Endothelial cell of umbilical vein (primary cell): ENCODE measurements at regions not wholly inside any gene's neighbourhood (a gene's known extent, or its start where the extent isn't known, plus 50 kb on each side); places are given as distances from the start of the nearest gene placed in this dataset.

Experiments used
- BruUV-seq: library from RNA; stranded (reverse); fragments of 400-500 nt; replicated peaks from 2 replicates; lab custom pipeline; 2021; lab: Mats Ljungman, UMichigan
- CTCF ChIA-PET: fragments of 300-600, 350-600 bp; sonication (Branson Sonifier 250); formaldehyde crosslinking; loops from one replicate; lab custom pipeline; 2021; ENCODE audit warnings: antibody characterized with exemption, inconsistent platforms; lab: Charles Lee
- POLR2A ChIA-PET: fragments of 300-600, 350-600 bp; sonication (Branson Sonifier 250); formaldehyde crosslinking; loops from one replicate; lab custom pipeline; 2021; ENCODE audit warnings: antibody characterized with exemption, inconsistent platforms; lab: Charles Lee
- DNase-seq: peaks from one replicate; pipeline ENCODE4 v3.0.0-alpha.2; 2011; ENCODE audit warnings: low read depth, low spot score
- FAIRE-seq: peaks from 2 replicates; lab custom pipeline; 2011; peaks lifted over from hg19 to GRCh38; lab: Jason Lieb, UNC
- H2AFZ ChIP-seq: 2 replicates; pipeline ENCODE4 v1.6.0; 2012; ENCODE audit warnings: low read depth, low read length, control low read depth, inconsistent platforms
- H3K27ac ChIP-seq: 2 replicates; pipeline ENCODE4 v1.5.1; 2011; ENCODE audit warnings: low read depth, mild to moderate bottlenecking, control low read depth, low read length, moderate library complexity; ENCODE audit not compliant: insufficient read depth
- H3K27me3 ChIP-seq, 2 experiments: 2 replicates each; pipeline versions ENCODE4 v1.6.0 to v1.6.1; 2011; ENCODE audit warnings: low read length in 2 of 2, mixed read lengths in 1 of 2; ENCODE audit not compliant: control insufficient read depth in 2 of 2, insufficient read depth in 2 of 2
- H3K36me3 ChIP-seq, 2 experiments: 2 replicates in 1 of 2; 3 replicates in 1 of 2; pipeline ENCODE4 v1.5.1; 2011; ENCODE audit warnings: low read length in 2 of 2, mild to moderate bottlenecking in 1 of 2, moderate library complexity in 1 of 2; ENCODE audit not compliant: control insufficient read depth in 2 of 2, insufficient read depth in 2 of 2; ENCODE audit errors: extremely low read depth in 1 of 2
- H3K4me1 ChIP-seq: 3 replicates; pipeline ENCODE4 v1.5.1; 2011; ENCODE audit warnings: mild to moderate bottlenecking, low read length; ENCODE audit not compliant: control insufficient read depth, insufficient read depth; ENCODE audit errors: extremely low read depth
- H3K4me2 ChIP-seq: 2 replicates; pipeline ENCODE4 v1.6.1; 2011; ENCODE audit warnings: low read length, control low read depth, mixed read lengths; ENCODE audit not compliant: insufficient read depth
- H3K4me3 ChIP-seq, 3 experiments: fragments of 200-600 bp in 1 of 3; sonication (generic), shearing (Covaris generic) in 1 of 3; replicated peaks in 1 of 3; 2 replicates each; pipeline ENCODE4 v1.5.1; 2011 to 2016; ENCODE audit warnings: control low read depth in 3 of 3, low read length in 3 of 3, mild to moderate bottlenecking in 2 of 3, inconsistent platforms in 1 of 3, low read depth in 1 of 3, moderate library complexity in 1 of 3; ENCODE audit not compliant: insufficient read depth in 1 of 3
- H3K79me2 ChIP-seq: 2 replicates; pipeline ENCODE4 v1.6.0; 2012; ENCODE audit warnings: low read length, inconsistent platforms; ENCODE audit not compliant: control insufficient read depth, insufficient read depth
- H3K9ac ChIP-seq: replicated peaks from 2 replicates; pipeline ENCODE3; 2011; ENCODE audit warnings: low read length, control low read depth; ENCODE audit not compliant: insufficient read depth; ENCODE audit errors: extremely low read depth
- H3K9me1 ChIP-seq: replicated peaks from 3 replicates; pipeline ENCODE4 v1.6.0; 2011; ENCODE audit warnings: mild to moderate bottlenecking, low read length; ENCODE audit not compliant: control insufficient read depth, insufficient read depth; ENCODE audit errors: extremely low read depth
- H3K9me3 ChIP-seq: replicated peaks from 2 replicates; pipeline ENCODE4 v1.5.1; 2012; ENCODE audit warnings: low read length, inconsistent platforms; ENCODE audit not compliant: control insufficient read depth, insufficient read depth
- H4K20me1 ChIP-seq: replicated peaks from 2 replicates; pipeline ENCODE3; 2011; ENCODE audit warnings: mild to moderate bottlenecking, low read length; ENCODE audit not compliant: control insufficient read depth, insufficient read depth; ENCODE audit errors: extremely low read depth
- CTCF ChIP-seq, 2 donors: IDR thresholded peaks; 1 replicate in 1 of 2; 2 replicates in 1 of 2; pipeline ENCODE4 v1.5.1; 2011; ENCODE audit warnings: low read length in 2 of 2, mild to moderate bottlenecking in 2 of 2, moderate library complexity in 2 of 2, control low read depth in 1 of 2, inconsistent platforms in 1 of 2, low read depth in 1 of 2; ENCODE audit not compliant: insufficient read depth in 1 of 2; ENCODE audit errors: extremely low read depth in 1 of 2
- EZH2 ChIP-seq: IDR thresholded peaks from 2 replicates; pipeline ENCODE4 v1.6.1; 2012; ENCODE audit warnings: borderline replicate concordance, low read depth, mild to moderate bottlenecking, moderate library complexity, low read length, inconsistent platforms; ENCODE audit not compliant: severe bottlenecking
- FOS ChIP-seq: IDR thresholded peaks from 2 replicates; pipeline ENCODE4 v1.6.1; 2011; ENCODE audit warnings: mild to moderate bottlenecking, low read length, moderate library complexity, borderline replicate concordance; ENCODE audit not compliant: insufficient read depth
- GATA2 ChIP-seq: IDR thresholded peaks from 2 replicates; pipeline ENCODE4 v1.7.0; 2011; ENCODE audit warnings: low read depth, mild to moderate bottlenecking, moderate library complexity, mixed read lengths, low read length; ENCODE audit not compliant: insufficient read length, insufficient read depth
- JUN ChIP-seq: IDR thresholded peaks from 2 replicates; pipeline ENCODE4 v1.6.1; 2011; ENCODE audit warnings: borderline replicate concordance, low read depth; ENCODE audit not compliant: insufficient read length, insufficient read depth
- MAX ChIP-seq: IDR thresholded peaks from 2 replicates; pipeline ENCODE4 v1.6.1; 2011; ENCODE audit not compliant: insufficient read depth, insufficient read length
- MYC ChIP-seq: IDR thresholded peaks from one replicate; pipeline ENCODE4 v1.6.1; 2011; ENCODE audit warnings: mild to moderate bottlenecking, low read depth, low read length
- POLR2A ChIP-seq: IDR thresholded peaks from 2 replicates; pipeline ENCODE4 v1.6.1; 2012; ENCODE audit warnings: low read depth, mild to moderate bottlenecking, control low read depth, low read length
- POLR2AphosphoS5 ChIP-seq: IDR thresholded peaks from 2 replicates; pipeline ENCODE4 v1.6.1; 2012; ENCODE audit warnings: low read depth, mild to moderate bottlenecking, control low read depth, low read length, moderate library complexity; ENCODE audit not compliant: insufficient read depth
- dilution Hi-C: fragments of 300-500 bp; cut with MboI; formaldehyde crosslinking; loops from one replicate; pipeline ENCODE4 v1.15.0; 2019; ENCODE audit warnings: low sequenced_read_pairs; ENCODE audit not compliant: extremely low pct_ligation_motif_present
- intact Hi-C: fragments of 100-400 bp; cut with micrococcal nuclease; formaldehyde crosslinking; loops from one replicate; pipeline ENCODE4 v1.10.0; 2022

- dilution Hi-C loops: no loop called here
- H4K20me1 ChIP-seq: no peaks in the 10 kb centered on the region
- CTCF ChIA-PET: no interaction called here
- no peak overlapping the region for H3K9ac ChIP-seq
- H3K4me3 ChIP-seq: no peak overlapping the region
- H3K9me1 ChIP-seq: no peaks in the 10 kb centered on the region
- BruUV-seq: no TSS peak
- H3K27ac ChIP-seq: no peak overlapping the region
- H3K9me3 ChIP-seq: no peaks in the 10 kb centered on the region
- H3K27me3 ChIP-seq: no peaks in the 10 kb centered on the region
- intact Hi-C loops: no loop called here
- FAIRE-seq (no peak), DNase-seq (no peak)
- POLR2A ChIA-PET: interaction anchor here (0.5 kb wide), 1 partner anchor 1343 kb away, joined by 3 read pairs; no protein-coding TSS in a partner anchor
- no peak overlapping the region for H2AFZ ChIP-seq
- no peaks in the 10 kb centered on the region for H3K36me3 ChIP-seq
- no peak overlapping the region for H3K4me2 ChIP-seq
- no peak for TF ChIP-seq EZH2
- no peak for TF ChIP-seq FOS
- TF ChIP-seq MAX: no peak
- TF ChIP-seq GATA2: no peak
- no peak for TF ChIP-seq POLR2AphosphoS5
- no peak for TF ChIP-seq JUN
- TF ChIP-seq POLR2A: no peak
- no peak for TF ChIP-seq CTCF (IDR thresholded peaks at IDR 0.05; ENCODE audit: extremely low read depth in 1 of 2, insufficient read depth in 1 of 2, low read depth in 1 of 2, low read length in 2 of 2)
- TF ChIP-seq MYC: no peak
- no peaks in the 10 kb centered on the region for H3K4me1 ChIP-seq
- H3K79me2 ChIP-seq: no peaks in the 10 kb centered on the region
Measured at GRCh38 chr4:34258176-34258575, 1986.1 kb downstream of the ARAP2 start.
